Thoracic aorta (tissue), 2 donors: ENCODE measurements at regions not wholly inside any gene's neighbourhood (a gene's known extent, or its start where the extent isn't known, plus 50 kb on each side); places are given as distances from the start of the nearest gene placed in this dataset.

Experiments used
- ATAC-seq: fragments of 150-250 bp; one replicate; pipeline ENCODE4 v1.8.0; 2017; ENCODE audit warnings: low read depth; ENCODE audit not compliant: insufficient number of reproducible peaks, low FRiP score
- DNase-seq: peaks from one replicate; pipeline ENCODE4 v3.0.0-alpha.2; 2020; ENCODE audit warnings: low spot score
- H3K27ac ChIP-seq, 2 donors: fragments of 200-600 bp; sonication (generic); 1 replicate in 1 of 2; 2 replicates in 1 of 2; pipeline ENCODE4 v1.5.1; 2016; ENCODE audit warnings: mild to moderate bottlenecking in 2 of 2, moderate library complexity in 2 of 2
- H3K27me3 ChIP-seq: fragments of 200-600 bp; sonication (generic); replicated peaks from 2 replicates; pipeline ENCODE4 v1.6.0; 2016; ENCODE audit warnings: mild to moderate bottlenecking; ENCODE audit not compliant: insufficient read depth
- H3K36me3 ChIP-seq: fragments of 200-600 bp; sonication (generic); one replicate; pipeline ENCODE4 v1.5.1; 2016
- H3K4me1 ChIP-seq, 2 donors: fragments of 200-600 bp; sonication (generic); 1 replicate in 1 of 2; 2 replicates in 1 of 2; pipeline versions ENCODE4 v1.5.1 to v1.6.0; 2016; ENCODE audit warnings: low read depth in 2 of 2, mild to moderate bottlenecking in 1 of 2; ENCODE audit not compliant: control insufficient read depth in 1 of 2
- H3K4me3 ChIP-seq: fragments of 200-600 bp; sonication (generic); 2 replicates; pipeline ENCODE4 v1.5.1; 2016; ENCODE audit warnings: mild to moderate bottlenecking
- H3K9me3 ChIP-seq: fragments of 200-600 bp; sonication (generic); 2 replicates; pipeline ENCODE4 v1.5.1; 2016
- TF ChIP-seq, protein P1 (sequence below): fragments of 200-600 bp; sonication (generic); IDR thresholded peaks from one replicate; pipeline ENCODE4 v1.5.1; 2019; ENCODE audit warnings: antibody characterized with exemption

DNA sequence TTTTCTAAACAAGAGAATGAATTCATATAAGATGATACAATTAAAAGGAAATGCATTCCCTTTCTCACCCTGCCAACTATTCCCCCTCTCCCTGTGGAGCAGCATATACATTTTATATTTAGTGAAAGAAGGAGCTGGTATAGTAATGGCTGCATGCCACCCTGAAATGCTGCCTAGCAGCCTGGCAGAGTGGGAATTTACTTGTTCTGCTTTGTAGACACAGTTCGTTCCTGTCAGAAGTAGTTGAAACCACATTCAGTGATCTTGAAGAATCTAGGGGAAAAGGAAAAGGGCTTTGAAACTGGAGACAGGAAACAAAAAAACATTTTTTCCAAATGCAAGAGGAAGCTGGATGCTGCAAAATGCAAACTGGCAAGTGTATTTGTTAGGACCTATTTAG lies 176.0 kb upstream of the PLEKHA5 start:
- Histone ChIP-seq H3K4me1 (no peaks in the 10 kb centered on the region), H3K27ac (no peak overlapping the region), H3K36me3 (no peaks in the 10 kb centered on the region), H3K27me3 (no peaks in the 10 kb centered on the region), H3K9me3 (no peaks in the 10 kb centered on the region), H3K4me3 (no peak overlapping the region)
- TF ChIP-seq, protein P1, sequence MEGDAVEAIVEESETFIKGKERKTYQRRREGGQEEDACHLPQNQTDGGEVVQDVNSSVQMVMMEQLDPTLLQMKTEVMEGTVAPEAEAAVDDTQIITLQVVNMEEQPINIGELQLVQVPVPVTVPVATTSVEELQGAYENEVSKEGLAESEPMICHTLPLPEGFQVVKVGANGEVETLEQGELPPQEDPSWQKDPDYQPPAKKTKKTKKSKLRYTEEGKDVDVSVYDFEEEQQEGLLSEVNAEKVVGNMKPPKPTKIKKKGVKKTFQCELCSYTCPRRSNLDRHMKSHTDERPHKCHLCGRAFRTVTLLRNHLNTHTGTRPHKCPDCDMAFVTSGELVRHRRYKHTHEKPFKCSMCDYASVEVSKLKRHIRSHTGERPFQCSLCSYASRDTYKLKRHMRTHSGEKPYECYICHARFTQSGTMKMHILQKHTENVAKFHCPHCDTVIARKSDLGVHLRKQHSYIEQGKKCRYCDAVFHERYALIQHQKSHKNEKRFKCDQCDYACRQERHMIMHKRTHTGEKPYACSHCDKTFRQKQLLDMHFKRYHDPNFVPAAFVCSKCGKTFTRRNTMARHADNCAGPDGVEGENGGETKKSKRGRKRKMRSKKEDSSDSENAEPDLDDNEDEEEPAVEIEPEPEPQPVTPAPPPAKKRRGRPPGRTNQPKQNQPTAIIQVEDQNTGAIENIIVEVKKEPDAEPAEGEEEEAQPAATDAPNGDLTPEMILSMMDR = no peak
- DNase-seq = no peak
- ATAC-seq = no peak

DNA sequence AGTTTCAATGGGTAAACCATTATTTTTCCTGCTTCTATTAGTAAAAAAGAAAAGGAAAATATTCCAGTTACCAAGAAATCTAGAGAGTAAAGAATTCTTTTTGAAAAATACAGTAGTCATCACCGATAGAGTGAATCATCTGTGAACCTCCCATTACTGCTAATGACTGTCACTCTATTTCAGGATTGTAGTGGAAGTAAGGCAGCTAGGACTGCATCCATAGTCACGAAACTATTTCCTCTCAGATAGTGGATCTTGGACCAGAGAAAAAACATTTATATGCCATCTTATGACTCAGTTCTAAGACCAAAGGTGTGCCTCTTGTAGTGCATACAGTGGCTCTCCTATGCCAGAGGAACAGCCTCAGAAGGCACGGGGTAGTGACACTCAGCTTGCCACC lies 173.9 kb upstream of the PLEKHA5 start:
- no peaks in the 10 kb centered on the region for H3K27me3 ChIP-seq
- TF ChIP-seq, protein P1 = no peak
- H3K27ac ChIP-seq = no peak overlapping the region
- H3K36me3 ChIP-seq = no peaks in the 10 kb centered on the region
- H3K4me3 ChIP-seq = no peak overlapping the region
- no peak for DNase-seq
- H3K4me1 ChIP-seq = no peaks in the 10 kb centered on the region
- H3K9me3 ChIP-seq = no peaks in the 10 kb centered on the region
- no peak for ATAC-seq

DNA sequence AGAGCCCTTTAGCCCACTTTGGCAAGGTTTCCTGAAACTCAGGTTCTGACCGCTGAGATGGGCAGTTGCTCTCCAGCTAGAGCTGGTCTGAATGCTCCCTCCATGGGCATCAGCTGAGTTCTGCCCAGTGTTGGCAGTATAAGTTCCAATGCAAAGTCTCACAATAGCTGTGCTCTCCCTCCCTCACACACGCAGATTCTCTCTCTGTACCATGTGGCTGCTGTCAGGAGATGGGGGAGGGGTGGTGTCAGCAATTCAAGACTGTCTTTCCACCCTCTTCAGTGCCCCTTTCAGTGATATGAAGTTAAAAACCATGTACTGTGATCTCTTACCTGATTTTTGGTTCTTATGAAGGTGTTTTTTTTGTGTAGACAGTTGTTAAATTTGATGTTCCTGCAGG lies 164.3 kb upstream of the PLEKHA5 start:
- no peak for ATAC-seq
- Histone ChIP-seq H3K4me3 (no peak overlapping the region), H3K27me3 (no peaks in the 10 kb centered on the region), H3K36me3 (no peaks in the 10 kb centered on the region), H3K27ac (no peak overlapping the region), H3K9me3 (no peaks in the 10 kb centered on the region), H3K4me1 (no peaks in the 10 kb centered on the region)
- TF ChIP-seq, protein P1 = no peak
- DNase-seq = no peak

DNA sequence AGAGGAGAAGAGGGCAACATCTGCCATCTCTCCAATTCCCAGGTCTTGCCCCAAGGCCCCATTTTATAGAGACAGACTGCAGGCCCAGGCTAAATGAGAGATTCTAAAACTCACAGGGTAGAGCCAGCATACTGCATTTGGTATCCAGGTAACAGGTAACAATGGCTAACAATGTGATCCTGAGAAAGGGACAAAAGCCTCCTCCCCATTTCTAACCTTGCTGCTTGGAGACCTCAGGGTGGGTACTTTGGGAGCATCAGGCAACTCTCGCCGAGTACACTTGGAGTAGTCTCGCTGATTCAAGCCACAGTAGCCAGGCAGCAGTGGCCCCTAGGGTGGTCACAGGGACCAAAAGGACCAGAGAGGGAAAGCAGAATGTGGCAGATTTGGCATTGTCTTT lies 162.6 kb upstream of the PLEKHA5 start:
- DNase-seq (no peak), ATAC-seq (no peak)
- Histone ChIP-seq H3K4me1 (no peaks in the 10 kb centered on the region), H3K36me3 (no peaks in the 10 kb centered on the region), H3K9me3 (no peaks in the 10 kb centered on the region), H3K27me3 (no peaks in the 10 kb centered on the region), H3K4me3 (no peak overlapping the region), H3K27ac (no peak overlapping the region)
- TF ChIP-seq, protein P1 = no peak

DNA sequence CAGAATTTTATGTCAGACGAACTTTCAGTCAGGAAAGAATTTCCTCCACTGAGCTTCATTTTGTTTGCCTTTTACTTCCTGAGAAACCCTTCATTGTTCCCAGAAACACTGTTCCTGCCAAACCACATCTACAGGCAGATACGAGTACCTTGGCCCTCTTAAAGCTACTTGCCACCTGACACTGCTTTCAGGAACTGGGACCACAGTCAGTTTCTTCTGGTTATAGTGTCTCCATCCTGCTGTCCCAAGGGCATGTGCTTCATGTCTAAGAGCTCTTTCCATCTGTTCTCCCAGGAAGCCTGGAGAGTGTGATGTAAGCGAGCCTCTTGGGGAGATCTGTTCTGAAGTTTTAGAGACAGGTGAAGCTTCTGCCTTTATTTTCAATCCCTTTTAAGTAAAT lies 161.7 kb upstream of the PLEKHA5 start:
- no peaks in the 10 kb centered on the region for H3K9me3 ChIP-seq
- no peaks in the 10 kb centered on the region for H3K4me1 ChIP-seq
- H3K27ac ChIP-seq = no peak overlapping the region
- H3K27me3 ChIP-seq = no peaks in the 10 kb centered on the region
- H3K4me3 ChIP-seq = no peak overlapping the region
- ATAC-seq (no peak), DNase-seq (no peak)
- H3K36me3 ChIP-seq = no peaks in the 10 kb centered on the region
- TF ChIP-seq, protein P1 = no peak
